ENCODE measurements at regions not wholly inside any gene's neighbourhood (a gene's known extent, or its start where the extent isn't known, plus 50 kb on each side); places are given as distances from the start of the nearest gene placed in this dataset.

GRCh38 chr12:87866578-87867292 lies 162.5 kb downstream of the C12orf50 start:
- TF ChIP-seq EZH2 (IDR thresholded peaks at IDR 0.05; ENCODE audit: insufficient read depth, low read length) (no peak), CTCF (IDR thresholded peaks at IDR 0.05; ENCODE audit: insufficient read depth, low read depth, low read length) (peak; percentile 44)

Data from astrocyte (in vitro differentiated cells and primary cell).